ENCODE measurements at regions not wholly inside any gene's neighbourhood (a gene's known extent, or its start where the extent isn't known, plus 50 kb on each side); places are given as distances from the start of the nearest gene placed in this dataset.
"Not testable (repeated sequence)": the region's sequence is repeated elsewhere in the genome, so short reads cannot be mapped to it uniquely, and the experiment has no call there.

DNA sequence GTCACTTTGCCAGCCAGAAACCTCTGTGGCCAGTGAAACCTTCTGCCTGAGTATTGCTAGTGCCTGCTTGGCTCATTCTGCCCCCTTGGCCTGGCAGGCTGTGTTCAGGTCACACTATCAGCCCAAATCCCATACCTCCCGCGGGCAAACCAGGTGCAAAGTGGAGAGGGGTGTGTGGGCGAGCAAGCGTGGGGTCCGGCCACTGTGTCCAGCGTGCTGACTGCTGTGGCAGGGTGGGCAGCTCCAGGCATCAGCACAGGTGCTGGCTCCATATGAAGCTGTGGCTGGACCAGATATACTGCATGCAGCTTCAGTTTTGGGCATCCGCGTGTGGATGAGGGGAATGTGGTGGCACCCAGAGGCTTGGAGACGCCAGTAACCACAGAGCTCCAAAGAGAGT is 576.5 kb upstream of the EDIL3 start:
- DNase-seq: no peak

DNA sequence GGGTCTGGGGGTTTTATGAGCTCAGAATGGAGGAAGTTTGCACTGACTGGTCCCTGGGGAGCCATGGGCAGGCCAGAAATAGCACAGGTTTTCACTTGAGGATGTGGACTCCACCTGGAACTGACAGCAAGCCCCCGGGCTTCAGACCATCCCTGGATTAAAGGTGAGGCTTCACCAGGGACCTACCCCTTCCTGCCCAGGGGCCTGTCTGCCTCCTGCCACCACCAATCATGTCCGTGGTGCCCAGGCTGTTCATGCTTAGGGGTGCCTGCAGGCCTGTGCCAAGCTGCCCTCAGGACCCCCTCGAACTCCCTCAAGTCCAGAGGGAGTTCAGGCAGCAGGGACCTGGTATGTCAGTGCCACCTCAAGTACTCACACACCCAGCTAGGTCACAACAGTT is 577.2 kb upstream of the EDIL3 start:
- no peak for DNase-seq

DNA sequence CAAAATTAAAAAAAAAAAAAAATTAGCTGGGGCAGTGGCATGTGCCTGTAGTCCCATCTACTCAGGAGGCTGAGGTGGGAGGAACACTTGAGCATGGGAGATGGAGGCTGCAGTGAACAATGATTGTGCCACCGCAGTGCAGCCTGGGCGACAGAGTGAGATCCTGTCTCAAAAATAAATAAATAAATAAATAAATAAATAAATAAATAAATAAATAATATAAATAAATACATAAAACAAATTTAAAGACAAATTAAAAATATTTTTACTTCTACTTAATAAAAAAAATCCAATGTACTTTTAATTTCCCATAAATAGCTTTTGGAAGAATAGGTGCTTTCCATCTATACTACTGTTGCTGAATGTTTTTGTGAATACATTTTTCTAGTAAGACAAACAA is 598.4 kb upstream of the EDIL3 start:
- DNase-seq: no peak

DNA sequence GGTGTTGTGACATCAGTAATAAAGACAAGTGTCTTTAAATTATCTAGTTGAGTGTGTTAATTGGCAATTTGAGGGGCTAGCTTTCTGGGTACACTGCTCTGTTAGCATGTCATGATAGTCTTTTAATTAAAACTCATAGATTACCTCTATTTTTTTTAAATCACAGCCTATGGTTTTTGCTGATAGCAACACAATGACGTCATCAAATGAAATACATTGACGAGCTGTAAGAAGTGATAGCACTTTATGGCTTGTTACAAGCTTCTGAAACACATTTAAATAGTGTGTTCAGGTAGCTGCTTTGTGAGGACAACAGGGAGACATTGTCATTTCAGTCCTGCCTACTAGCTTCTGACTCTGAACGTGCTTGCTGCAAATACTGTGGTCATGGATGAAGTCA is 600.5 kb upstream of the EDIL3 start:
- DNase-seq: no peak

DNA sequence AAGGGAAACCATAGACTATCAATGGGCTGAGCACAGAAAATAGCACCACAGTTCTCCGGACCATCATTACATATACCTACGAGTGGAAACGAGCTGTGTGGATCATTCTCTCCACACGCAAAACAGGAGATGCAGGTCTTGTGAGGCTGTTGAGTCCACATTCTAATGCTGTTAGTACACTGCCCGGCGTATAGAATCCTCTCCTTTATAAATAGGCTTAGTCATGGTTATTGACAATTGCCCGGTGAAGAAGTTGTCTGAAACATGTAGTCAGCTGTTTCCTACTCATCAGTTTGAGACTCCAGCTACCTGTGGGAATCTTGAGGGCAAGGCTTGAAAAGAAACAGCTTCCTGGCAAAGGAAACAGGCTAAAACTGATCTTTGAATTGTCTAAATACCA is 602.0 kb upstream of the EDIL3 start:
- DNase-seq: no peak

DNA sequence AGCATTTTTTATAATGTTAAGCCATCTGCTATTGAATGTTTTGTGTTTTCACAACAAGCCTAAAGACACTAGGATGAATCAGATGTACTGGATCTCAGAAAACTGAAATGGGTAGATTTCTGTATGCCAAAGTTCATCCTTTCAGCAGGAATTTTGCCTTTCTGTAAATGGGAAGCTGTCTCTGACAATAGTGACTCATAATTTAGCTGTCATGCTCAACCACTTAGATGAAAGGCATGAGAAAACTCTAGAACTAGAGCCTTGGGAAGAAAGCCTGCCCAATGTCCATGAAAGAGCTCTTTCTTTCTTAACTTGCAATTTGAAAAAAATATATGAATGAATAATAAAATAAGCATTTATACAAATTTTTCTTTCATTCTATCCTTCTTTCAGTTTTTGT is 616.0 kb upstream of the EDIL3 start:
- no peak for DNase-seq

DNA sequence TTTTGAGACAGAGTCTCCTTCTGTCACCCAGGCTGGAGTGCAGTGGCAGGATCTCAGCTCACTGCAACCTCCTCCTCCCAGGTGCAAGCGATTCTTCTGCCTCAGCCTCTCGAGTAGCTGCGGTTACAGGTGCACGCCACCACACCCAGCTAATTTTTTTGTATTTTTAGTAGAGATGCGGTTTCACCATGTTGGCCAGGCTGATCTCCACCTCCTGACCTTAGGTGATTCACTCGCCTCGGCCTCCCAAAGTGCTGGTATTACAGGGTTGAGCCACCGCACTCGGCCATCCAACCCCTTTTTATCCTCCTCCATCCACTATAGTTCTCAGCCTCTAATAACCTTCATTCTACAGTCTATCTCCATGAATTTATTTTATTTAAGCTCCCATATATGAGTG is 617.3 kb upstream of the EDIL3 start:
- not testable (repeated sequence) for DNase-seq

DNA sequence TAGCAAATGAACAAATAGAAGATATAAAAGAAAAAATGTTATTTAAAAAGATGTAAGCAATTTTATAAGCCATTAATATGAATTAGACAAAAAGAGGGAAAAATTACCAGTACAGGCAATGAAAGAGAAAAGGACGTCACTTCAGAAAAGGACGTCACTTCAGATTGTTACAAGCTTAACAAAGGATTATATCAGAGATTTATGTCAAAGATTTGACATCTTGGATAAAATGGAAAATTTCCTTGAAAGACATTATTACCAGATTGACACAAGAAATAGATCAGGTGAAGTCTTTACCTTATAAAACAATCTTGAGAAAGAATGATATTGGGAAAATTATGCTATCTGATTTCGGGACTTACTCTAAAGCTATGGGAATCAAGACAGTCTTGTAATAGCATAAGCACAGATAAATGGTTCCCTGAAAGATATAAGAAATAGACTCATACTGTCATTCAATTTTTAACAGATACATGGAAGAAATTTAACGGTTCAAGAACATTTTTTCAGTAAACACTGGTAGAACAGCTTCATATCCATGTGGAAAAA is 625.4 kb upstream of the EDIL3 start:
- DNase-seq: no peak

DNA sequence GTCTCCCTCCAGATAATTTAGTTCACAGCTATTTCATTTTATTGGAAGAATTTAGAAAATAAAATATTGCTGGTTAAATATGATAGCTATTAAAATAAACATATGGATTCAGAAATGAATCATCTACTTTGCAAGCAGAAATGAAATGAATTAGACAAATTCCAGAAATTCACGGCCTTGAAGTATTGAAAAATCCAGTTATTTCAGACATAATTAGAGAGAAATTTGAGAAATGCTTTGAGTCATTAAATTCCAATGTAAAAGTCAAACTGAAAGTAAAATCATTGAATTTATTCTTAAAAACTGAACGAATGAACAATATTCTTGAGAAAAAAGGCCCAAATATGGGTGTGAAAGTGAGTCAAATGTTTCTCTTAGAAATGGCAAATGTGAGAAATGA is 632.6 kb upstream of the EDIL3 start:
- DNase-seq: no peak

DNA sequence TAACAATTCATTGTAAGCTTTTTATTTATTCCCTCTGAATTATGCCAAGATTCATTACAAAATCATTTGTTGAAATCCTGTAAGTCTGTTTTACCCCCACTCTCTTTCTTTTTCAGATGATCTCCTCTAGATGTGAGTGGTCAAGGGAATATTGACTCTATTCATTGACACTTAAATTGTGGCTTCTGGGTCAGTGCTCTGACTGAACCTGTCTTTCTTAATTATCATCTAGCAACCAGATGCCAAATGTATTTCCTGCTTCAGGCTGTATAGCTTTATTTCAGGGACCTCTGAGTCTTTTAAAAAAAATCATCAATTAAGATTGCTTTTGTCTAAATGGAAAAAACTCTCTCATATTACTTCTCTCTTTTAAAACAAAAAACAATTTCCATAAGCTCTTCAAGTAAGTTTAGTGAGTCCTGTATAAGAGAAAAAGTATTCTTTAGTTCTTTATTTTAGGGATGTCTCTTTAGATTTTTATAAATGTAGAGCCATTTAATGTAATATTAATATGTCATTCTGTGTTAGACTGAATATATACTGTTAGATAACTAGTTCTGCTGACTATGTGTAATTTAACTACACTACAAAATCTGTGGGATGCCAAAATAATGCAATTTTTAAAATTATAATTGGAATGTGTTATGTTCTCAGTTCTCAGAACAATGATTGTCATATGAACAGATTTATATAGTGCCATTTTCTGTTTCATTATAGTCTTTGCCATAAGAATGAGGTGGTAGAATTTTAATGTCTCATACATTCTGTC is 645.8 kb upstream of the EDIL3 start:
- peak; percentile 3 for DNase-seq

DNA sequence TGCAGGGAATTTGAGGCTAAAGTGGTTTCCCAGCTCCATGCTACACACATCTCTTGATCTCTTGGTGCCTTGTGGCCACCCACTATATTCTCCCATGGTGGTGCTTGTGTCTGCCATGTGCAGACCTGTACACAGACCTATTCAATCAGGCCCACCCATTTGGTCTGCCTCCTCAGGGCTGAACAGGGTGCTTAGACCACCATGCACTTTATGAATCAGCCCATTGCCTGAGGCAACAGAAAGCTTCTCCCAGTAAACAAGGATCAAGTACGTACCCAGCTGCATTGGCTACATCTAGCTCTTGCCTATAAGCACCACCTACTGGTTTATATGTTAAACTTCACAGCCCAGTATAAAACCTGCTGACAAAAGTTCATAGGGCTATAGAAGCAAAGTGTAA is 664.3 kb upstream of the EDIL3 start:
- DNase-seq: peak; percentile 71

DNA sequence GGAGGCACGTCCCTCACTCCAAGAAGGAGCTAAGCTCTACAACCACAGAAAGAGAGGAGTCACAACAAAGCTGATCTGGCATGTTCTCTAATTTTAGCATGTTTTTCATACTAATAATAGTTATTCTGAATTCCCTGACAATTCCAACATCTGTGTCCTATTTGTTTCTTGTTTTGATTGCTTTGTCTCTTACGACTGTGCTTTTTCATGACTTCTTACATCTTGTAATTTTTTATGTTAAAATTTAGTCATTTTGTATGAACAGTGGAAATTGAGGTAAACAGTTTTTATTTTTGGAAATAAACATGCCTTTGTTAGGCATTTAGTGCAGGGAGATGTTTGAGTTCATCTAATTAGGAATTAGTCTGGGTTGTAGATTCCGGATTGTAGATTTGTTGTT is 668.1 kb upstream of the EDIL3 start:
- DNase-seq: no peak

DNA sequence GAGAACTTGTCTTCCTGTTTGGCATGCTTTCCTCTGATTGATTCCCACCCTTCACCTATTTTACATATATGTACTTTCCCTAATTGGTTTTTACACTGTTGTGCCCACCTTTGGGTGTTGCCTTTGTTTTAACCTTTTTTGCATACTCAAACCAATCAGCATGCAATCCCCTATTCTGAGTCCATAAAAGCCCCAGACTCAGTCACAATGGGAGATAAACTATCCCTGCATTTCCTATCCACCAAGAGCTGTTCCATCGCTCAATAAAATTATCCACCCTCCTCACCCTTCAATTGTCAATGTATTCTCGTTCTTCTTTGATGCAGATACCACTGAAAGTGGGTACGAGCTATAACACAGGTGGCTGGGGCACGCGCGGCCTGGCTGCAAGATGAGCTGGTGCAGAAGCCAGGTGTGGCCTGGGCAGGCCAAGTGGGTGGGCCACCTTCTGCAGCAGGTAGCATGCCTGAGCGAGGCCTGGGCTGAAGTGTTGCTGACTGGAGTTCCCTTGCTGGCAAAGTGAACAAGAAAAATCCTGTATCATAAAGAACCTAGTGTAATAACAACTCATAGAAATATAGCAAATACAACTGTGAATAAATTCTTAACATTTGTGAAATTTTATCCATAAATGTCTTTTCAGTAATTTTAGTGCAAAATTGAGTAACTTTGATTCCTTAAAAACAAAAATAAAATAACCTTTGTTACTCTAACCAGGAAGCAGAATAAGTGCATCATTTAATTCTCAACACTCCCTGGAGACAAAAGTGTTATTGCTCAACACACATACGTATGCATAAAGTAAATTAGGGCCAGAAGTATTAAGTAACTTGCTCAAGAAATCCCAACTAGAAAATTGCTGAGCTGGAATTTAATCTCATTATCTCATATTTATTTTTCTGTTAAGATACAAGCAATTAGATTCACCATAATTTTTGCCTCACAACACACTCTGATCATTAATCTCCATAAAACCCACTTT is 685.3 kb upstream of the EDIL3 start:
- no peak for DNase-seq

DNA sequence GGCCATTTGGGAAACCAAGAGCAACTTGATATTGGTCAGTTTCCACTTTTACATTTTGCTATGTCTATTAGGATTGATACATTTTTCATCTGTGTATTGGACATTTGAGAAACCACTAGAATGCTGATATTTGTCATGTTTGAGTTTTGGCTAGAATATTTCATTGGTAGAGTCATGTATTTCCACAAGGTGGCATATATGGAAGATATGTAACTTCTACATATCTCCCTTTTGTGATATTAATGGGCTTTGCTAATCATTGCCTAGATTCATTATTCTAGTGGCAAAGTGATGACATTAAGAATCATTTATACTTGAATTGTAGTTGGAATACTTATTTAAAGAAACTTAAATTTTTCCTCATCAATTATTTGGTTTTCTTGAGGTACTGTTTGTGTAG is 692.9 kb upstream of the EDIL3 start:
- DNase-seq: no peak

DNA sequence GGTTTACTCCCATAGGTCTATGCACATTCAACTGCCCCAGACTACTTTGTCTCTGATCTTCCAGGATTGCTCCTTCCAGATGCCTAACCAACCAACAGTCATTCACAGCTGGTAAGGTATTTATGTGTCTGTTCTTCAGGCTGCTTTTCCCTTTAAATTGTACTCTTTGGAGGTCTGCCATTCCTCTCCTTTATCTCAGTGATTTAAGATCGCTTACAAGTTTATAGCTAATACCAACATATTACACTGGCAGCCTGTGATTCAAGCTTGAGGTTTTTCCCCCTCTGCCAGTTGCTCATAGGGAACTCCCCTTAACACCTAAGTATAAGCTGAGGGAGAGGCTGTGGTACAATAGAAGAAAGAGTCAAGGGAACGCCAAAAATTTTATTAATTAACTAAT is 711.7 kb upstream of the EDIL3 start:
- no peak for DNase-seq

DNA sequence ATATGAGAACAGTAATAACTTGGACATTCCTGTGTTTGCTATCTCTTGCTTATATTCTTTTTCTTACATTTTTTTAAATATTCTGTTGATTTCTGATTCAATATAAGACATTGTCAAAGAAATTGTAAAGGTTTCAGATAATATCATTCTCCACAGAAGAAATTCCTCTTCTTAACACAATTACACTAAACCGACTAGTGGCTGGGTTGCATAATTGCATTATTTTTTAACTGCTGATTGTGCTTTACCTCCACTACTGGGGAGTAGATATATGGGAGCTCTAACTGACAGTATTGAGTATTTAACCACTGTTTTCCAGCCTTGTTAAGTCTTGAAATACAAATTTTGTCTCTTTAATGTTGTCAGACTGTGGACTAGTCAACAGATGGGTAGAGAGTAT is 723.8 kb upstream of the EDIL3 start:
- DNase-seq: no peak

DNA sequence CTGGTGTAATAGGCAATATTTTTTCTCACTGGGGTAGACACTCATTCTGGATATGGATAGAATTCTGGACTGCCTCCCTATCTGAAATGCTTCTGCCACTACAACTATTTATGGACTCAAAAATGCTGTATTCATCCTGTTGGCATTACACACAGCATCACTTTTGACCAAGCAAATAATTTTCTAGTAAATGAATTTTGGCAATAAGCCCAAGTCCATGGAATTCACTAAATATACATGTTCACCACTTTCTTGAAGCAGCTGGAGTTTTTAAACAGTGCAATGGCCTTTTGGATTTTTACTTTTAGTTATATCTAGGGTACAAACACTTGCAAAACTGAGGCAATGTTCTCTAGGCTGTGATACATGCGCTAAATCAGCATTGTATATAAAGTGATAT is 724.9 kb upstream of the EDIL3 start:
- no peak for DNase-seq

DNA sequence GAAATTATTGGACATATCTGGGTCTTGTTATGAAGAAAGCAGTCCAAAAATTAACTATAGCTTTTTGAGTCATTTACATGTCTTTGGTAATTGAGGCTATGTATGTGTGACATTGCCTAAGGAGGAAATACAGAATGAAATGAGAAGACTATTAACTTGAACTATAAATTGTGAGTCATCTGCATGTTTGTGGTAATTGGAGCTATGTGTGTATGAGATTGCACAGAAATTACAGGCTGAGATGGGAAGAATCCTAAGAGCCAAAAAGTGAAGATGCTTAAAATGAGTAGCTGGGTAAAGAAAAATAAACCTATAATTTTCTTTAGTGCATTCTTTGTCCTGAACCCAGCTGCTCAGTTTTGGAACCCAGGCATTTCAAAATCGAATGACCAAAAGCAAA is 747.6 kb upstream of the EDIL3 start:
- DNase-seq: no peak

DNA sequence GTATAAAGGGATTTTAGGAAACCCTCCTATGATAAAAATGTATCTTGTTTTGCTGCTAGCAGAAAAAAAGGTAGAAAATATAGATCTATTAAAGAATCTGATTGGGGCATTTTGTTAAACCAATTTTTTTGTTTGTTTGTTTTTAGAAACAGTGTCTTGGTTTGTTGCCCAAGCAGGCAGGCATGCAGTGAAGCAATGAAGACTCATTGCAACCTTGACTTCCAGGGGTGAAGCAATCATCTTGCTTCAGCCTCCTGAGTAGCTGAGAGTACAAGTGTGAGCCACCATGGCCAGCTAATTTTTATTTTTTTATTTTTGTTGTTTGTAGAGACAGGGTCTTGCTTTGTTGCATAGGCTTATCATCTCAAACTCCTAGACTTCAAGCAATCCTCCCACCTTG is 755.8 kb upstream of the EDIL3 start:
- no peak for DNase-seq

DNA sequence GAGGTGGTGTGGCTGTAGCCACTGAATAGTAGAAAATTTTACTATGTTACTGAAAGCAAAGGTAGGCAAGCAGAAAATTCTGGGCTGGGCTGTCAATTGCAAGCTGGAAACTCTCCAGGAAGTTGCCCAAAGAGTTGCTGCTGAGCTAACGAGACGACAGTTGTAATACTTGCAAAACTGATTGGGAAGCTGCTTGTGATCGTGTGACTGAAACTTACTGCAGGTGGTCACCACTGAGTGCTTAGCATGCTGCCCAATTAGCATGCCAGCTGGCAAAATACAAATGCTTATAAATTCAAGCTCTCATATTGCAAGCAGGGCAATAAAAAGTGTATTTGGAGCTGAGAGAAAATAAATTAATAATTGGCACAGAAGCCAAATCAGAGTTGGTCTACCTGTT is 758.5 kb upstream of the EDIL3 start:
- DNase-seq: peak; percentile 3

DNA sequence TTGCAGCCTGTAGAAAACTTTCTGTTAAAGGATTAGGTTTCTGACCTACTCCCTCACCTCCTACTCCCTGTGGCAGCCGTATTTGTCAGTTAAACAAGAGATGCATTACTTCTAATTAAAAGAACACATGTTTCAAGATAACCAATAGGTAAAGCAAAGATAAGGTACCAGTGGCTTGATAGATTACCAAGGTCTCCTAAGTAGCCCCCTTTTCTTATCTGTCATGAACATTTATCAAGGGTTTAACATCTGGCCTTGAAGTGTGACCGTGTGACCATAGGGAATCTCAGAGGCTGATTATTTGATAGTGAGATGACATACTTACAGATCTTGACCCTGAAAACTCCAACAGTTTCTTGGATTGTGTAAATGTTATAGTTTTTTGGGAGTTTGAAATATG is 764.0 kb upstream of the EDIL3 start:
- no peak for DNase-seq

DNA sequence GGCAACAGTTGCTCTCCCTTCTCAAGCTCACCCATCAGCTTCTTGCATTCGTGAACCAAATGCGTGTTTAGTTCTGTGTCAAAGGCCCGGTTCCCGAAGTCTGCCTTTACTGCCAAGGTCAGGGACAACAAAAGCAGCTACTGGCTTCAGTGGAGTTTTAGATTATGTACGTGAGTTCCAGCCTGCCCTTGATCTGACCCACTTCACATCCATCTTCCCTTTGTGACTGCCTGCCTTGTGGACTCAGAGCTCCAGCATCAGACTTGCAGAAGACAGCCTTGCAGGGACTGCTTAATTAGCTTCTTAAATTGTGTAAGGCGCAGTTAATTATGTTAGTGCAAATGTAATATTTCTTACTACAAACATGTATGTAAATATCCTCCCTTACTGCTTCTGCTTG is 774.7 kb upstream of the EDIL3 start:
- peak; percentile 1 for DNase-seq

DNA sequence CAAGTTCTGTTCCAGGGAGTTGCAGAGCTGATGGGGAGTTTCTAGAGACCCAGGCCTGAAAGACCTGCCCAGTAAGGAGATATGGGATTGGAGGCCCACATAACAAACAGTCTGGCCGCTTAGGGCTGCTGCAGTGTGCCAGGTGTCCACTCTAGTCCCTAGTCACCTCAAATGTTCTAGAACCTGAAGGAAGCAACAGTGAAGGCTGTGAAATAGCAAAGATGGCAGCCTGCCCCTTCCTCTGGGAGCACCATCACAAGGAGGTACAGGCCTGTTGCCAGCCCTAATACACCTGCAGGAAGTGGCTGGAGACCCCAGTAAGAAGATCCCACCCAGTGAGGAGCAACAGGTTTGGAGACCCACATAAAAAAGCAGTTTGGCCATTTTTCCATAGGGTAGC is 783.8 kb upstream of the EDIL3 start:
- no peak for DNase-seq

DNA sequence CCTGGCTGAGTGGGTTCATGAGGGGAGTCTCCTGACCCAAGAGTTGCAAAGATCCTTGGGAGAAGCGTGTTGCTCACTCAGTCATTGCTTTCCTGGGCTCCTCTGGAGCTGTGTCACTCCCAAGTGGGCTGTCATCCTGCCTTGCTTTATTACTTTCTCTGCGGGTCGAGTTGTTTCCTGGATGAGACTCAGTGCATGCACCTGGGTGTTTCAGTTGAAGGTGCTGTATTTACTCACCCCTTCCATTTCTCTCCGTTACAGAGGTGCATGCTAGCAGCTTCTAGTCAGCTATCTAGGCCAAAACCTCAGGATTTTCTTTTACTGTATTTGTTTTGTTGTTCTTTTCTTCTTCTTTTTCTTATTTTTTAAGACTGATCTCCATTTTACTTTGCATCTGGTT is 785.5 kb upstream of the EDIL3 start:
- no peak for DNase-seq

All from NCI-H146 (cell line).